Suppressor macrophage treated with lipopolysaccharide for 1 hour (primary cell): ENCODE measurements at regions not wholly inside any gene's neighbourhood (a gene's known extent, or its start where the extent isn't known, plus 50 kb on each side); places are given as distances from the start of the nearest gene placed in this dataset.
"Not testable (repeated sequence)": the region's sequence is repeated elsewhere in the genome, so short reads cannot be mapped to it uniquely, and the experiment has no call there.

Experiments used
- DNase-seq, 3 donors: peaks; one replicate each; pipeline ENCODE4 v3.0.0-alpha.2; 2020 to 2022

DNA sequence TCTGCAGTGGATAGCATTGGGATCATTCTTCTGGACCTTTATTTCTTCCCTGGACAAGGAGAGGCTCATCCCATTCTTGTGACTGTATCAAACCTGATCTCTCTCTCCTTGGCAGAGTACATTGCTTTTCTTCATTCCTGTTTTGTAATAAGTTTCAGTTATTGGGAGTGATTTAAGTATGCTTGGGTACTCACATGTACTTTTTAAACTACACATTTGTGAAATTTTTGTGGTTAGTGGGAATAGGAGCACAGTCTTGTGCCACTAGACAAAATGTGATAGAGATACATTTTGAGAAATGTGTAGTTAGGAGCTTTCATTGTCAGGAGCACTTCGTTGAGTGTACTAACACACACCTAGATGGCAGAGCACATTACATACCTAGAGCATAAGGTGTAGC, 262.6 kb downstream of the C3orf38 start:
- DNase-seq: no peak

DNA sequence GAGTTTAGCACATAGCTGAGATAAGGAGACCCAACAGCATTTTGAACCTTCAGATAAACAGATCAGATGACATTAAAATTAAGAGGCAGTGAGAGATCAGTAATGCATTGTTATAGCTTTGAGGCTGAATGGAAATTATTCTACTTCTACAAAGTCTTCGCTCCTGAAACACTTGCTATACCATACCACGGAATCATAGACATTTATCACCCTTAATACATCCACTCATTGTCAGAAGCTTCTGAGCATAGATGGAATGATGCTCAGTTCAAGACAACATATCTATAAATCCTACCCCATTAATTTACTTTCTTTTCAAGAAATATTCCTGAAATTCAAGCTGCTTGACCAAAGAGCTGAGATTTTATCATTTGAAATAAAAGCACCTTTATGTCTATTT, 266.7 kb downstream of the C3orf38 start:
- DNase-seq: no peak

DNA sequence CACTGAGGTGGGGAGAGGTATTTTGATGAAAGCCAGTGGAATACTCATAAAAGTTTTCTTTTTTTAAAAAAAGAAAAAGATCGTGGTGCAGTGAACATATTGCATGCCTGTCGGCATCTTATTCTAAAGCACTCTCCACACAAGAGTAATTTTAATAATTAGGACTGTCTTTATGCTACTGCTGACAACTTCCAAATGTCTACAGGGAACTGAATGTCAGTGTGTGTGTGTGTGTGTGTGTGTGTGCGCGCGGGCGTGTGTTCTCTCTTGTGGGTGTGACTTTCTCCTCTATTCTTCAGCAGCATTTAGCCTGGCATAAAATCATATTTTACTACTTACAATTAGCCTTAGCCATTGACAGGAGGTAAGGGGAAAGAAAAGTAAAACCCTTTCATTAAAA, 268.5 kb downstream of the C3orf38 start:
- DNase-seq: no peak

DNA sequence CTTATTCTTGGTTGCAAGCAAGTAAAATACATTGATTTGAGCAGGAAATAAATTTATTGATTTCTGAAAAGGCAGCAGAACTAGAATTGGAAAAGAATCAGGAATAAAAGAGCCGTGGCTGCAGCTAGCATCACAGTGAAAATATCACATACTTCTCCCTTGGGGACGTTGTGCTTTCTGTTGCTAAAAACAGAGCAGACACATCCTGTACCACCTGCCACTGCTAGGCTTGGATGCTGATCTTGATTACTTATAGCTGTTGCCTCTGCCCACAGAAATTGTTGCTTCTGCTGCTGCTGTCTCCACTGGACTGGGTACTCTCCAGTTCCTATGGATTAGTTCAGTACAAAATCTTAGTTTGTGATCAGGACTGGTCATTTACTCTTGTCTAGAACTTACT, 283.8 kb downstream of the C3orf38 start:
- DNase-seq: no peak

DNA sequence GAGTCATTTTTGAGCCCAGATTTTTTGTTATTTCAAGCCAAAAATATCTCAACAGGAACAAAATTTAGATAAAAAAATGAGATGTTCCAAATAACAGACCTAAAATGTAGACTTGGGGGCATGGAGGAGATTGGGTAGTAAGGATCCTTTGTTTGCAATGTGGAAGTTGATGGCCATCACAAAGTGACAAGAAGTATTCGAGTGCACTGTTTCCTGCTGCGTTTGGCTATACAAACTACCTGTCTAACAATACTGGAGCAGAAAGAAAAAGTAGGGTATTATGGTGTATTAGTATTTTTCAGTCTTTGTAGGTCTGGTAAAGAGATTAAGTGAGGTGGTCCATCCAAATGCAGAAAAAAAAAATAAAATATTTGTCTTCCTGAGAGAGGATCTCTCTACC, 284.2 kb downstream of the C3orf38 start:
- no peak for DNase-seq

DNA sequence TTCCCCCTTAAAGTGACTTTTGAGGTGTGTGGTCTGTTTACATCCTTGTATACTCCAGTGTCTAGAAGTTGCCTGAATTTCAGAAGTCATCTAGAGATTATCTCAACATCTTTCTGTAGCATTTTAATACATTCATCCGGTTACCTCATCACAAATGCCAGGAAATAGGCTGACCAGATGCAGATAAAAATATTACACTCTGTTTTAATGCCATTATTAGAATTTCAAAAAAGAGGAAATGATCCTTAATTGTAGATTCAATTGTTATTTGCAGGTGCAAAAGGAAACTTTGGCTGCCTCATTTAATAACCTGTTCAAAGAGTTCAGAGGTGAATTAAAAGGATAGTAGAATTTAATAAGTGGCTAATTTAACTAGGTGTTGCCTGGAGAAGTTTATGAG, 290.9 kb downstream of the C3orf38 start:
- DNase-seq: no peak

DNA sequence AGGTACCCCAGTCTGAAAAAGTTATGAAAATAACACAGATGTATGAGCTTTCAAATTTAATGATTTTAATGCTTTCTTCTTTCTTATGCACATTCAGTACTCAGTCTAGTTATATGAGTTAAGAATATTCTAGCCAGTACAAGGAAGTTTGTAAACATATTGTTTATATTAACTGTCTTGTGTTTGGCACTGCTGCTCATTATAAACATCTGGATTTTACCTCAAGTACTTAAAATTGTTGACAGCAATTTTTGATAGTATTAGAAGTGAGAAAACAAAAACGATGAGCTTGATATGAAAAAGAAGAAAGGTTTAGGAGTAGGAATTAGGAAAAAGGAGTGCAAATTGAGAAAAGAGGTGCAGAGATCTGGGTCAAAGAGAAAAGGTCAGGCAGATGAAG, 293.3 kb downstream of the C3orf38 start:
- DNase-seq: no peak

DNA sequence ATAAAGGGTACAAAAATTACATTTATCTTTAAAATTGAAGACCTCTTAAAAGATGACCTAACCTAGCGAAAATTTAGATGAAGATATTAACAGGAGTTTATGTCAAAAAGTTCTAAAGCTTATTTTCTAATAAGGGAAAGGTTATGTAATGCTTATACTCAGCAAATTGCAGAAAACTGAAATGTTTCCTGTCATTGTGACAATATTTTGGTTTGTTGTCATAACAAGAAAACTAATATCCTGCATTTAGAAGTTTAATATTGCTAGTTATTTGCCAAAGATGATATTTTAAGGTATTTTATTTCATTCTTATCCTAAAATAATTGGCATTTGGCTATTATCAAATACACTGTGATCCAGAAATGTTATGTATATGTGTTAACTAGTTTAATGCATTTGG, 294.5 kb downstream of the C3orf38 start:
- DNase-seq: no peak

DNA sequence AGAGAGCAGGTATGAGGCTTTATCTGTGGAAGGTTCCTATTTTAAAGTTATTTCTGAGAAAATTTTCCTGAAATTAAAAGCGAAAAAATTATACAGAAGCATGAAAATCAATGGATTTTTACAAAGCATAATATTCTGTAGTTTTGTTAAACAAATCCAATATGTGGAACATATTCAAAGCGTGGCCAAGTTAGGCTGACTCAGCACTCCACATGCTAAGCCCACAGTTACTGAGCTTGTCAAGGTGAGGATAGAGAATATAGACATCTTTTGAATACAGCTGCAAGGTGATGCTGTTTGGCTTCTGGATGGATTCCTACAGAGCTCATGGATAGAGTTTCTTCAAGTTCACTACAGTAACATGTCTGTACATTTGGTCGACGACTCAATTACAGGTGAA, 302.5 kb downstream of the C3orf38 start:
- DNase-seq: no peak

DNA sequence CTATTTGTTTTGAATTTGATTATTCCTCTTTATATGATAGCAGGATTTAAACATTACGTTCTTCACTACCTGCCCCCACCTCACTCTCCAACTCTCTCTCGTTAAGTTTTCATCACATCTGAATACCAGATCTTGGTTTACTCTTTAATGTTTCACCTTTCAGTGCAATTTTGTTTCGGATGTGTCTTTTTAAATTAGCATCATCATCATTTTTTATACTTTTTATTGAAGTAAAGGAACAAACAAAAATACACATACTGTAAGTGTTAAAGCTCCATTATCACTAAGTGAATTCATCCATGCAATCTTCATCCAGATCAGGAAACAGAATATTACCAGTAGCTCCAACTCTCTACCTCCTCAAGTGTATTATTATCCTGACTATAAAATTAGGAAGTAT, 310.6 kb downstream of the C3orf38 start:
- DNase-seq: no peak

DNA sequence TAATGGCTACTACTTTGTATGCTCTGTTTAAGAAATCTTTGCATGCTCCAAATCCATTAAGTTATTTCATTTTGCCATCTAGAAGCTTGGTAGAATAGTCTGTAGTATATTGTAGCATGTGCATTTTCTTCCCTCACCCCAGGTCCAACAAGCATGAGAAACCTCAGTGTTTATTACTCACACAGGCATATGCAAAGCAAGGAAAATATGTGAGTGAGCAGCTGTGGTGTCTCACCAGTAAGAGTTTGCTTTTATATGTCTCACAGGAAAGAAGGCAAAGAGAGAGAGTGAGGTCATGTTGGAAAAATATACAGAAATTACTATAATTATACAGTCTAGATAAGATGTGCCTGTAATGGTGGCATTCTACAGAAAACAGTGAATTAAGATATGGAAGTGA, 312.5 kb downstream of the C3orf38 start:
- DNase-seq: no peak

DNA sequence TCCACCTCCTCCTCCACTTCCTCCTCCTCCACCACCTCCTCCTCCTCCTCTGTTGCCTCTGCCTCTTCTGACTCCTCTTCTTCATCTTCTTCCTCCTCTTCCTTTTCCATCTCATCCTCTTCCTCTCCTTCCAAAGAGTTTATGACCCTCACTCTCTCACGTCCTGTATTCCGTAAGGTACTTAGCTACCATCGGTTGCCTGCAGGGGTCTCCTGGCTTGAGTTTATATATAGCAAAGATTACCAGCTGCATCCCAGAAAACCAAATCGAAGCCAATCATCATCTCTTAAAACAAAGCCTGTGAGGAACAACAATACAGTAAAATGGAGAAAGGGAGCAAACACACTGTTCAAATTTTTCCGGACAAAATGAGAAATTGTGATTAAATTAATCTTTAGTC, 317.4 kb downstream of the C3orf38 start:
- no peak for DNase-seq

DNA sequence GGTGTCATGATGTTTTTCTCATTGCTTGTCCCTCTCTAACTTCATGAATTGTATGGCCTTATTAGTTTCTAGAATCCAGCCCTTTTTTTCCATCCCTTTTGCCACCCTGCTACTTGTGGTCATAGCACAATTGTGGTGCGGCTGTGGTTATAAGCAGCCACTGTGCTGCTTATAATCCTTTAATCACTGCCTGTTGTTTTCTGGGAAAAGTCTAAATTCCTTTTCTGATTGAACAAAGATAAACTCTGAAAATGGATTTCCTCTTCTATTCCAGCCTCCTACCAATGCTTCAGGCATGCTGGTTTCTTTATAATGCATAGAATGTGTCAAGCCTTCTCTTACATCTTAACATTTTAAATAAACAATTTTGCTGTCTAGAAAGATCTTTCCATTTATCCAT, 319.5 kb downstream of the C3orf38 start:
- DNase-seq: no peak

DNA sequence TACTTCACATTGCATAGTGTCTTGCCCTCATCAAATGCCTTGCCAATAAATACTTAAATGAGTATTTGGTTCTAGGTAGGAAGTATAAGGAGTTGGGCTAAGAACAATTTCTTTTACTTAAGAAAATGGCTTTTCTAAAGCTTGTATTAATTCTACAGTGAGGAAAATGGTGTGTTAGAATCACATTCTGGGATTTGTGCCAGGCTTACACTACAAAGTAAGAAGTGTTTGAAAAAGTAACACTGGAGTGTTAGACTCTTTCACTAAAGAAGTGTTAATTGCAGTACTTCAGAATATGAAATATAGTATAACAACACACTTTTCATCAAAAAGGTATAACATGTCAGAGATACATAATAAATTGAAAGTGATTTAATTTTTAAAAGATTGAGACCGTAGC, 328.7 kb downstream of the C3orf38 start:
- DNase-seq: no peak

DNA sequence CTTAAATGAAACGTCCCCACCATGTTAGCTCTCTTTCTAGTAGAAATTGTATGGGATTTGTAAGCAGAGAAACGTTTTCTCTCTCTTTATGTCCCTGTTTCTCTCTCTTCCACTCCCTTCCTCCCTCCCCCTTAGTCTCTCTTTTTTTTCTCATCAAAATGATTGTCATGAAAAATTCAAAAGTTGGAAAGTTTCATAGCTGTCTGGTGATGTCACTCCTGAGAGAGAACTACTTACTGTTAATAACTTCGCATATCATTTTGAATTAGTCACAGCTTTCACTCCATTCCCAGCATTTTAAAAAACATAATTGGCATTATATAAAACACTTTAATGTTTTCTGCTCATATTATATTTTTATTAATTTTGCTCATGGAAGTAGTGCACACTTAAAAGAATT, 331.1 kb downstream of the C3orf38 start:
- no peak for DNase-seq

DNA sequence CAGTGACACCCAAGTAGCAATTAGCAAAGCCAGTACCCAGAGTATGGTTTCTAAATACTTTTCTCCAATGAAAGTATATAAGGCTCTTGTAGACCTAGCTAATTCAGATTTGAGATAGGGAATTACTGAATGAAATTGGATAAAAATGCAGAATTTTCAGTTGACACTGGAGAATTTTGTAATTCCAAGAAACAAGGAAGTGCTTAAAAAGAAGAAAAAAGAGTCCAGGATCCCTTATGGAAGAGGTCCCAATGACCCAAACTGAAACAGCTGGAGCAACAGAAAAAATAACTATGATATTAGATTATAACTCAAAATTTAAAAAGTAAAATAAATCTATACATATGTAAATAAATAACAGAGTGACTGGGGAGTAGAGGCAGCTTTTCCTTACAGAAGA, 335.2 kb downstream of the C3orf38 start:
- DNase-seq: no peak

DNA sequence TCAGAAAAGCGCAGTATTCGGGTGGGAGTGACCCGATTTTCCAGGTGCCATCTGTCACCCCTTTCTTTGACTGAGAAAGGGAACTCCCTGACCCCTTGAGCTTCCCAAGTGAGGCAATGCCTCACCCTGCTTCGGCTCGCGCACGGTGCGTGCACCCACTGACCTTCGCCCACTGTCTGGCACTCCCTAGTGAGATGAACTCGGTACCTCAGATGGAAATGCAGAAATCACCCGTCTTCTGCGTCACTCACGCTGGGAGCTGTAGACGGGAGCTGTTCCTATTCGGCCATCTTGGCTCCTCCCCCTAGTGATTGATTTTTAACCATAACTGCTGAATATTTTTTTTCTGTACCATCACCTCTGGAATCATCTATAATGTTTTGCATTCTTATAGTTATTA, 359.1 kb downstream of the C3orf38 start:
- not testable (repeated sequence) for DNase-seq

DNA sequence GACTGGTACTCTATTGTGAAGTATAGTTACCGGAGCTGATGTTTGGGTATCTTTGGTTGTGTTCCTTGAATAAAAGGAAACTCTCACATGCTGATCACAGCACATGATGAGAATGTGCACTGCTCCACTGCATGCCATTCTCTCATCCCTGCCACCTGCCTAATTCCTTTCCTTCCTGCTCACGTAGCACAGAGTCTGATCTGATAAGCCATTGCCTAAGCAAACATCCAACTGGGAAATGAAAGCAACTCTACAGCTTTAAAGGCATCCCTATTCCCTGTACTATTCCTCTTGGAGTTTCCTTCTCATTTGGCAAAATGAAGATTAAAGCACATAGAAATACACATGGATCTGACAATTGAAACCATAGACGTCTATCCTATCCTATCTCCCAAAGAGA, 359.8 kb downstream of the C3orf38 start:
- no peak for DNase-seq

DNA sequence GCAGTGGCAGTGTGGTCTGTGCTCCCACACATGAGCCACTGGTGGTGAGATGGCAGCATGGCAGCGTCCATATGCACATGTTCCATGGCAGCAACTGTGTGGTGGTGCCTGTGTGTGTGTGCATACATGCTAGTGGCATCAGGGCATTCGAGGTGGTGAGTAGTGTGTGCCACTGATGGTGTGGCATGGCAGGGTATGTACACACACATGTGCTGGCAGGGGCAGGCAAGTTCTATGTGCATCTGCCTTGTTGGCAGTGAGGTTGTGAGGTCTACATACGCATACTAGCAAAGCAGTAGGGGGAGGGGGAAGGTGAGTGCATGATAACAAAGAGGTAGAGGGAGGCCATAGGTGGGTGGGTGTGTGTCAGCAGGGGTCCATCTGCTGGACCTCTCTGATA, 378.7 kb downstream of the C3orf38 start:
- no peak for DNase-seq

DNA sequence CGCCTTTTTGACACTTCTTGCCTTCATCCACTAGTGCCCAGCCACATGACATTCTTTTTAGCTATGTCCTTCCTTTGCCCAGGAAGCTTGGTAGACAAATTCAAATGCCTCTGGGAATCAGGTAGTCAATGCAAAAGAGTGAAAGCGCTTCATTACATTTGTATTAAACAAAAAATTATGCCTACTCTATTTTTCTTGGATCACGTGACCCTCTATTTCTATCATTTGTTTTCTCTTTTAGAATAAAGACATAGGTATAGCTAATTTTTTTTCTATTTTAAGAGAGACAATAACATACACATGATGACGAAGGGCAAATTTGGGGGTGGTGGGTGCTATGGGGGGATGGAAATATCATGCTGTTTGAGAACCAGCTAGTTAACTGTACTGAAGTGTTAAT, 384.8 kb downstream of the C3orf38 start:
- DNase-seq: no peak

DNA sequence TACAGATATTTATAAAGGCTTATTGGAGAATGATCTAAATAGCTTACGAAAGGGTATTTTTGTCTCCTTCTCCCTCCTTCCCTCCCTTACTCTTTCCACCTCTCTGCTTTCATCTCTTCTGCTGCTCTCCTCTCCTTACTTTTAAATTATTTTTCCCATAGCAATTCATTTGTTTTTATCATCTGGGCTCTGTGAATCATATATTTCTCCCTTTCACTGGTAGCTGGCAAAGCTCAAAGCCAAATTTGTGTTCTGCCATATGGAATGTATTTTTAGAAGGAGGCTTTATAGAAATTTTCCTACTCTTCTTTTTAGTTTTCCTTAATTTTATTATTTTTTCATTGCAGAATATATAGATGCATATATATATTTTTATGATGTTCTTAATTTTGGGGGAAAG, 385.8 kb downstream of the C3orf38 start:
- no peak for DNase-seq

DNA sequence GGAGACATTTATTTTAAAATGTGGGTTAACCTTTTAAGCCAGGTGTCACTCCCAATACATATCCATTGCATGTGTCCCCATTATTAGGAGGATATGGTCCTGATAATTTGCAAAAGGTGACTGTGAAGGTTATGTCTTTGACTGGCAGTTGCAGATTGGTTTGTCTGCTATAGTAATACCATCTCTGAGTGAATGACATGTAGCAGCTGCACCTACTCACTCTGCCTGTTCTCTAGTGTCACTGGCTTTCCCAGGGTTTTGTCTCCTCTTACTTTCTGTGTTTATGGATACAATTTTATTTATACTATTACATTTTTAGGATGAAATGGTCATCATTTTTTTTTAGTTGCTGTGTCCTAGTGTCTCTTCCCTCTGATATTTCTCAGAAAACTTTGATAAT, 393.2 kb downstream of the C3orf38 start:
- no peak for DNase-seq

DNA sequence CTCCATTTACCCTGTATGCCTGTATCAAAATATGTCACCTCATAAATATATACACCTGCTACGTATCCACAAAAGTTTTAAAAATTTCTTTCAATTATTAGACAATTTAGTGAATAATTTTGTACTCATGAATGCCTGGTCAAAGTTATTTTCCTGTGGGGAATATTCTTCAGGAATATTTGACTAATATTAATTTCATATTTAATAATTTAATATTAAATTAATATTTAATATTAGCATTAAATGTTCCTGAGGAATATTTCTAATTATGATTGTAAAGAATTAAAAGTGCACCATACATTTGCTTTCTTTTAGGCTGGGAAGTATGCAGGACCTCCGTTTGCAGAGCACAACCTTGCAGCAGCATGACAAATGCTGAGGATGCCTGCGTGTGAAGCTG, 422.7 kb downstream of the C3orf38 start:
- DNase-seq: no peak

DNA sequence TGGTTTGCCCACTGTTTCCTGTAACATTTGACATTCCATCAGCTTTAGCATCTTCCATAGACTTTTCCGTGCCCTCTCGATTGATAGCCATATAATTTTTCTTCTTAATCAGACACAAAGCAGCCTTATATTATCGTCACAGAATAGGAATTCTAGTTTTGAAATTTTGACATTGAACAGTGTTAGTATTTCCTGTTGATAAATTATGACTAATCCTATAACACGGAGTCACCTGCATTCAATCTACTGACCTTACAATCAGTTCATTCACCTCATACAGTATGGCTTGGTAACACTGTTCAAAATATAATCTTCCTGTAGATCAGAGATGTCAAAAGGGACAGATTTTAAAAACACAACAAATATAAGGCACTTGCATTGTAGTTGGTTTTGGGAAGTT, 423.7 kb downstream of the C3orf38 start:
- DNase-seq: no peak

DNA sequence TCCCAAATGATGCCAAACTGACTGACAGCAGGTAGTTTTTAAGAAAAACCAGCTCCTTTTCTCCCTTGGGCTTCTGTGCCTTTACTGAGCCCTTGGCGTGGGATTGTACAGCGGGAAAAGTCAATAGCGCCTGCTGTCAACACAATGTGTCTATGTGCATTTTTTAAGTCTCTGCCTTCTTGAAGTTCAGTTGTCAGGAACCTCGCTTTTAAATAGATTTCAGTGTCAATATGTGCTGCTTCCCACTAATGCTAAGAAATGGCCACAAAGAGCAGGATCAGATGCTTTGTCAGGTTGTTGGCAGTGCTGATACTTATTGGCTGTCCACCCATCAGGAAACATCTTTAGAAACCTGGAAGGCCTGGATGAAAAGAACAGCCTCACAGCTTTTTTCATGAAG, 424.4 kb downstream of the C3orf38 start:
- no peak for DNase-seq

DNA sequence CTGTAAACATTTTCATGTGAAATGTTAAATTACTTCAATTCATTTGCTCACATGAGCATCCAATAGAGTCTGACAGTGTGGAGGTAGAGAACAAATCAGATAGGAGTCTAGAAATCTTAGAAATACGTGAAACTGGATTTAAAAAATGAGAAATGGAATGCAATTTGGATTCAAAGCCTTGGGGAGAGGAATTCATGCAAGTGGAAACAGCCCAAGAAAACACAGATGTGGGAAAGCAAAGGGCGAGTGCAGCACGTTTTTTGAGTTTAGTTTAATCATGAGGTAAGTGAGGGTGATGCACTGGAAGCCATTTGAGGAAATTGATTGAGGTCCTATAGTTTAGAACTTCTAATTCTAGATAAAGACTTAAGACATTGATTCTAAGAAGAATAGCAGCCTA, 434.7 kb downstream of the C3orf38 start:
- DNase-seq: no peak
